HG03520 (cell line): ENCODE measurements at regions not wholly inside any gene's neighbourhood (a gene's known extent, or its start where the extent isn't known, plus 50 kb on each side); places are given as distances from the start of the nearest gene placed in this dataset.

Experiments used
- ATAC-seq: cut with Tn5 transposase; IDR thresholded peaks from one replicate; pipeline ENCODE4 v1.9.1; 2021; ENCODE audit warnings: mild to moderate bottlenecking, moderate library complexity; ENCODE audit not compliant: unreplicated experiment

DNA sequence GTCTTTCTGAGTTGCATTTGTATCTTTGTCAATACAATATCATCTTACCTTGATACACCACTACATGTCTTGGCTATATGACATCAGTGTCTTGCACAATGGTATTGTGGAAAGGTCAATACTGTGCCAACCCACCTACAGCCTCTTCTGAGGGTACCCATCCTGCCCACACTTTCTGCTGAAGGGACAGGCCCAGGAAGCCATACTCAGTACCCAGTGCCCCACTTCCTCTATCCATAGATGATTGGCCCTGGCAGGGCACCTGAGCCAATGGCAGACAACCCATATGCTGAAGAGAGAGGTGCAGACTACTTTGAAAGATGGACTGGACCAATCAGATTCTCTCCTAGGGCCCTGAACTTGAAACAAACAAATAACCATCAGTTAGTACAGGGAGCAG is 152.0 kb upstream of the ADO start:
- ATAC-seq, result no peak

- ATAC-seq, result peak; percentile 73
Measured at GRCh38 chr10:62653254-62653653, 151.3 kb upstream of the ADO start.

GRCh38 chr10:62654966-62655336 is 149.6 kb upstream of the ADO start:
- ATAC-seq, result no peak

DNA sequence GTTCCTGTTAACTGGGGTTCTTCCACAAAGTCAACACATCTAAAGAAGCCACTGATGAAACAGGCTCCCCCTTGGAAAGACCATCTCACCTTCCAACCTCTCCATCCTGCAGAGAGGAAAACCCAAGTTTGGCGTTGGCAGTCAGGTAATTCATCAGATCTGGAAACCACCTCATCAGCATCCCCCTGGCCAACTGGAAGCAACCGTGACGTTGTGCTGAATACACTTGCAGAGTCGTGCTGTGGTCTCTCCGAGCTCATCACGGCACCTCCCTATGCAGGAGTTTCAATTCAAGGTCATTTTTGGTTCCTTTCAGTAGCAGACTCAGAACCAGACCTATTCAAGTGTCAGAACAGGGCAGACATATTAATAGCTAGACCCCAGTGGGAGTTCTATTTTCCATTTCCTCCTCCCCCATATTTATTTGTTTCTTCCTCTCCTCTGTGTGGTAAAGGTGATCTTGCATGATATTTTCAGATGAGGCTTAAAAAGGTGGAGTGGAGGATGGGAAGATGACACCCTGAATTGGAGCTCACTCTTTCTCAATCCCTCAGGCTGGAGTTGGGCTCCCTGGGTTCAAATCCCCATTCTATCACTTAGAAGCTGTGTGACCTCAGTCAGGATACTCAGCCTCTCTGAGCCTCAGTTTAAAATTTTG is 149.1 kb upstream of the ADO start:
- peak; percentile 80 for ATAC-seq

GRCh38 chr10:62657244-62657835 is 147.2 kb upstream of the ADO start:
- ATAC-seq, result no peak

DNA sequence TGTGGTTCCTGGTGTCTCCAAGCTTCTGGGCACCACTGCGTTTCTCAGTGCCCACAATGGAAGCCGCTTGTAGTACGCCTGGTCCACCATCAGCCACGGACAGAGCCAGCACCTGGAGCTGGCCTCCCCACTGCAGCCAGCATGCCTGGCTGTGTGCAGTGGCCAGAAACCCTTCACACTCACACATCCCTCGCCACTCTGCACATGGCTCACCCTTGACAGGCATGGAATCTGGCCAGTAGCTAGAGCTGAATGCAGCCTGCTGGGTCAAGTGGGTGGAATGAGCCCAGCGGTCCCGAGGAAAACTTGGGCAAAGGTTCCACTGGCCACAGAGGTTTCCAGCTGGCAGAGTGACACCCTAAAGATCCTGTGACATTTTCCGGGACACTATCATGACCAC is 146.0 kb upstream of the ADO start:
- no peak for ATAC-seq

DNA sequence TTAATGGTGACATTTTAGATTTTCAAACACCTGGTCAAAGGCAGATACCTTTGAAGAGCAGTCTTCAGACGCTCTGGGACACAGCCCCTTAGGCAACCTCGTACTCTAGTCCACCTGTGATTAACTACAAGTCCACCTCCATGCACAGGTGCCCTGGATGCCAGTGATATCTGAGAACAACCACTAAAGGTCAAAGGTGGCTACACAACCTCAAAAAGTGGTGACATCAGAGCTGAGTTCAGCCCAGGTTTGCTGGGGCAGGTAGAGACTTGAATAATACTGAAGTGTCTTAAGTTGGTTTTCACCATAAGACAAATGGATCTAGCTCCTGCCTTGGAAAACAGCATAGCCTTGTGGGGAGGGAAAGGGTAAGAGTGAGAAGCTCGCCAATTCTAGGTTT is 143.4 kb upstream of the ADO start:
- no peak for ATAC-seq

GRCh38 chr10:62662486-62662885 is 142.0 kb upstream of the ADO start:
- ATAC-seq, result no peak

GRCh38 chr10:62665771-62666170 is 138.7 kb upstream of the ADO start:
- ATAC-seq, result no peak

DNA sequence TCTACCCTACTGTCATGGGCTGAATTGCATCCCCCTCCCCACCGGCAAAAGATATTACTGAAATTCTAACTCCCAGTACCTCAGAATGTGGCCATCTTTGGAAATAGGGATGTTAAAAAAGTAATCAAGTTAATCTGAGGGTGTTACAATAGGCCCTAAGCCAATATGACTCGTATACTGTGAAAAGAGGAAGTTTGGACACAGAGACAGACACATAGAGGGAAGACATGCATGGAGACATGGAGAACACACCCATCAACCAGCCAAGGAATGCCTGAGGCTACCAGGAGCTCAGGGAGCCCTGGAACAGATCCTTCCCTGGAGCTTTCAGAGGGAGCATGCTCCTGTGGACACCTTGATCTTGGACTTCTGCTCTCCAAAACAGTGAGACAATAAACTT is 138.2 kb upstream of the ADO start:
- ATAC-seq, result no peak

DNA sequence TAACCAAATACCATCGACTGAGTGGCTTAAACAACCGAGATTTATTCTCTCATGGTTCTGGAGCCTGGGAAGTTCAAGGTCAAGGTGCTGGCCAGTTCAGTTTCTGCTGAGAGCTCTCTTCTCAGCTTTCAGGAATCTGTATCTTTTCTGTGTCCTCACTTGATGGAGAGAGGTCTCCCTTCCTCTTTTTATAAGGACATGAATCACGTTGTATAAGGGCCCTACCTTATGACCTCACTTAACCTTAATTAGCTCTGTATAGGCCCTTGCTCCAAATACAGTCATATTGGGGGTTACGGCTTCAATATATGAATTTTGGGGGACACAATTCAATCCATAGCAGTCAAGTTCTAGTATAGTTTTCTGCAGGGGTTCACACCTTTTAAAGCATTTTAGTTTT is 135.2 kb upstream of the ADO start:
- ATAC-seq, result no peak

DNA sequence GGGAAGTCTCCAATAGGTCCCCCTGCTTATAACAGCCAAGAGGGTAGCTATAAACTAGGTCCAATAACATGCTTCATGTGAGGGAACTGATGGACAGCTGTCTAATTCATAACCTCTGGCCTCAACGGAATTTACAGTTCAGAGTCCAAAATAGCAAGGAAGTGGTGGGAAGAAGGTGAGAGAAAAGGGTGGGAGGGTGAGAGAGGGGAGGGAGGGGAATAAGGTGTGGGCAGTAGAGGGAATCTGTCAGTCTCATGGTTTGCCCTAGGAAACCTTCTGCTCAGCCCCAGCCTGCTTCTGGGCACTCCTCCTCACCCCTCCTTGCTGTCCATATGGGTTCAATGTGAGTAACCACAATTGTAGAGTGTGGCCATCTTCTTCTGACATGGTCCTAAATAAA is 133.4 kb upstream of the ADO start:
- no peak for ATAC-seq

- peak; percentile 96 for ATAC-seq
Measured at GRCh38 chr10:62681211-62681940, 123.1 kb upstream of the ADO start.

GRCh38 chr10:62684911-62685310 is 119.6 kb upstream of the ADO start:
- ATAC-seq, result no peak

GRCh38 chr10:62687230-62687748 is 117.2 kb upstream of the ADO start:
- ATAC-seq, result no peak

DNA sequence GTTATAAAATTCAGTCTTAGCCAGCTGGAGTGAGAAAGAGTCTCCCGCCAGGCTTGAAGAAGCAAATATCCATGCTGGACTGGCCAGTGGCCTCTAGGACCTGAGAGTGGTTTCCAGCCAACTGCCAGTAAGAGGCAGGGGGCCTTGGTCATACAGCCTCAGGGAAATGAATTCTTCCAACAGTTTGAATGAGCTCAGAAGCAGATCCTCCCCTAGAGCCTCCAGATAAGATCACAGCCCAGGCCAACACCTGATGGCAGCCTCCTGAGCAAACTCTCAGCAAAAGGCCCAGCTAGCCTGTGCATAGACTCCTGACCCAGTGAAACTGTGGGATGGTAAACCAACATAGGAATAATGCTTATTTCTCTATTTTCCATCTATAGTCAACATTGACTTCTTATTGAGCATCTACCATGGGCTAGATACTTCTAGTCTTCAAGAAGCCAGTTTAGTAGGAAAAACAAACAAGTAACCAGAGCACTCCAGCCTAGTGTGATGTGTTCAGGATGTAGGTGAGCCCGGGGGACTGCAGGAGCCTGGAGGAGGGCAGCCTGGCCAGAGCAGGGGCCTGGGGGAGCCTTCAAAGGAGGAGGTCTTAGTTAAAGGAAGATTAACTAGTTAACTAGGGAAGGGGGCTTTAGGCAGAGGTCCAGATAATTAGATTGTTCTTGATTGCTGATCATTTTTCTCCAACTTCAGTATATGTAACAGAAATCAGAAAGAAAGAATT is 115.4 kb upstream of the ADO start:
- ATAC-seq, result no peak

- no peak for ATAC-seq
Measured at GRCh38 chr10:62689712-62690111, 114.8 kb upstream of the ADO start.

DNA sequence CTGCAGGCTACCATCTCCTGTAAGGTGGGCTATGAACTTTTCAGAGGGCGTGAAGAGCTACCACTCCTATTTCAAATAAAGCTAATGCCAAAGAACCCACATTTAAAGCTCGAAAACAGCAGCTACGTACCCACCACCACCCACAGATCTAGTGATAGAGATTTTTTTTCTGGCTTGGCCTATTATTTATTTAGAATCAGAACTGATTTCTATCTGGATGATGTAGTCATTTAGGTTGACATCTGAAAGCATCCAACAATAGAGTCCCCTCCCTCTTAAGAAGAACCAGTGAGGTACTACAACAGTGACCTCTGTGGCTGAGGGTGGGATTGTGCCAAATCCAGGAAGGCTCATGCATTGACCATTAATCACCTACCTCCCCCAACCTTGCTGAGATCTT is 113.8 kb upstream of the ADO start:
- no peak for ATAC-seq

DNA sequence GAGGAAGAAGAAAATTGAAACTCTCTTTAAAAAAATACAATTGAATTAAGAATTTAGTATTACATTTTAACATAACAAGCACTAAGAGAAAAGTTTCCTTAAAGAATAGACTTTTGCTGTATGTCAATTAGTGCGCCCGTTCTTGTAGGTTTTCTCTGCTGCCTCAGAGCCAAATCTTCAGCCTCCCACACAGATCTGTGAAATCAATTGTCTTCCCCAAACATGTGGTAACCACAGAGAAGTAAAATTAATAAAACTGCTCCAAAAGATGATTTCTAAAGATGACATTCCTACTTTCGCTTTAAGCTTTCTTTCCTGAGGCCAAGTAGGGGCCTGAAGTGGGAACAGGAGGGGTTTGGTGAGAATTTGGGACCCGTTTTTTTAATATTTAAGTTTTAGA is 113.2 kb upstream of the ADO start:
- ATAC-seq, result no peak

GRCh38 chr10:62692085-62692484 is 112.4 kb upstream of the ADO start:
- no peak for ATAC-seq

GRCh38 chr10:62693306-62693705 is 111.2 kb upstream of the ADO start:
- ATAC-seq, result no peak
